Cardiac fibroblast (primary cell): ENCODE measurements at regions not wholly inside any gene's neighbourhood (a gene's known extent, or its start where the extent isn't known, plus 50 kb on each side); places are given as distances from the start of the nearest gene placed in this dataset.

Source experiments
- DNase-seq, 2 donors: peaks; one replicate each; pipeline versions ENCODE4 v3.0.0 to v3.0.0-alpha.2; 2010; ENCODE audit warnings: low read depth in 2 of 2
- H3K4me3 ChIP-seq, 2 donors: replicated peaks in 1 of 2; 1 replicate in 1 of 2; 2 replicates in 1 of 2; pipeline ENCODE4 v1.5.1; 2011; ENCODE audit warnings: low read depth in 2 of 2, low read length in 2 of 2, mild to moderate bottlenecking in 2 of 2, moderate library complexity in 1 of 2
- CTCF ChIP-seq: IDR thresholded peaks from one replicate; pipeline ENCODE4 v1.5.1; 2011; ENCODE audit warnings: low read depth, mild to moderate bottlenecking, low read length, inconsistent platforms

GRCh38 chr4:127102361-127102760 lies 530.4 kb upstream of the INTU start:
- H3K4me3 ChIP-seq: no peak overlapping the region
- DNase-seq: no peak
- no peak for TF ChIP-seq CTCF

- no peak for TF ChIP-seq CTCF
- peak in 1 of 2 donors; percentile 5 for DNase-seq
- H3K4me3 ChIP-seq: no peak overlapping the region
Measured at GRCh38 chr4:127103681-127104115, 529.1 kb upstream of the INTU start.

GRCh38 chr4:127113844-127114362 lies 518.9 kb upstream of the INTU start:
- no peak for TF ChIP-seq CTCF
- no peak for DNase-seq
- no peak overlapping the region for H3K4me3 ChIP-seq

- TF ChIP-seq CTCF: no peak
- no peak overlapping the region for H3K4me3 ChIP-seq
- no peak for DNase-seq
Measured at GRCh38 chr4:127118681-127119080, 514.1 kb upstream of the INTU start.

- H3K4me3 ChIP-seq: no peak overlapping the region
- no peak for DNase-seq
- no peak for TF ChIP-seq CTCF
Measured at GRCh38 chr4:127120441-127121090, 512.2 kb upstream of the INTU start.

GRCh38 chr4:127124919-127125318 lies 507.8 kb upstream of the INTU start:
- no peak overlapping the region for H3K4me3 ChIP-seq
- peak; percentile 3 to 11 for DNase-seq
- TF ChIP-seq CTCF: no peak

- H3K4me3 ChIP-seq: no peak overlapping the region
- DNase-seq: no peak
- no peak for TF ChIP-seq CTCF
Measured at GRCh38 chr4:127126718-127127117, 506.0 kb upstream of the INTU start.
